HG03469 (cell line): ENCODE measurements at regions not wholly inside any gene's neighbourhood (a gene's known extent, or its start where the extent isn't known, plus 50 kb on each side); places are given as distances from the start of the nearest gene placed in this dataset.
A peak's percentile ranks its signal among the peaks of the same experiment; 100 is the strongest.
"Not testable (repeated sequence)": the region's sequence is repeated elsewhere in the genome, so short reads cannot be mapped to it uniquely, and the experiment has no call there.

Source experiments
- ATAC-seq: cut with Tn5 transposase; IDR thresholded peaks from one replicate; pipeline ENCODE4 v1.9.1; 2021; ENCODE audit warnings: mild to moderate bottlenecking, moderate library complexity, moderate number of reproducible peaks; ENCODE audit not compliant: unreplicated experiment

- no peak for ATAC-seq
These were observed 55.2 kb downstream of the GCC1 start for GRCh38 chr7:127530148-127530547.

DNA sequence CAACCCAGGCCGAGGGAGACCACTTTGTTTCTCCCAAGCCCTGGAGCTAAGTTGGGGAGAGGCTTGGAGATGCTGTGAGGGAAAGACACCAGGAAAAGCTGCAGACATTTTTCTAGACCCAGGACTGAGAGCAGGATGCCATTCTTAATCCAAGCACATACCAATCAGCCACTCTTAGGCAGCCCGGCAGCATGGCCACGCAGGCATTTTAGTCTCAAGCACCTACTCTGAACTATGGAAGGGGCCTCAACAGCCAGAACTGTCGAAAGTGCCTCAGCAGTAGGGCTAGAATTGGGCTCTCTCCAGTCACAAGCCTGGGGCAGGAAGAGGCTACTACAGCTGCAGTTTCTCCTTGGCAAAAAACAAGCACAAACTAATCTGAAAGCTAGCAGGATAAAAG, 57.8 kb downstream of the GCC1 start:
- ATAC-seq: no peak

DNA sequence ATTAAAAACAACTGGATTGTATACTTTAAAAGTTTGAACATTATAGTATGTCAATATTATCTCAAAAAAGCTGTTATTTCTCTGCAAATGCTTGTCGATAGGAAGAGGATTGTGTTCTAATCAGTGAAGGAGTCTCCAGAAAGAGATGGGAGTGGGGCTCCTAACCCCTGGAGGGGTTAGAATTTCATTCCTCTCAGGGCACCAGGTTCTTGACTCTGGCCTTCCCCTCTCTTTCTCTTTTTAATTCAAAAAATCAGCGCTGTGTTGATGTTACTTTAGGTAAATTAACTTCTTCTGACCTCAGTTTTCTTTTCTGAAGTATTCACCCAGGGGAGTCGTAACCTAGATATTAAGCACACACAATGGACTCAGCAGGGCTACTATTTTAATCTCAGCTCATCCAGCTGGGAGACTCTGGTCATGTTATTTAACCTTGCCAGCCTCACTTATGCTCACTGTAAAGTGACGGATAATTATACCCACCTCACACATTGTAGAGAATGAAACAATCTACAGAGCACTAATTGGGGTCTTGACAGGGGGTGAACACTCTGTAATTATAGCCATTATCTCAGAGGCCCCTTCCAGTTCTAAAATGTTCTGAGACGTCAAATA, 59.4 kb downstream of the GCC1 start:
- ATAC-seq: no peak

GRCh38 chr7:127516320-127516719, 69.1 kb downstream of the GCC1 start:
- no peak for ATAC-seq

DNA sequence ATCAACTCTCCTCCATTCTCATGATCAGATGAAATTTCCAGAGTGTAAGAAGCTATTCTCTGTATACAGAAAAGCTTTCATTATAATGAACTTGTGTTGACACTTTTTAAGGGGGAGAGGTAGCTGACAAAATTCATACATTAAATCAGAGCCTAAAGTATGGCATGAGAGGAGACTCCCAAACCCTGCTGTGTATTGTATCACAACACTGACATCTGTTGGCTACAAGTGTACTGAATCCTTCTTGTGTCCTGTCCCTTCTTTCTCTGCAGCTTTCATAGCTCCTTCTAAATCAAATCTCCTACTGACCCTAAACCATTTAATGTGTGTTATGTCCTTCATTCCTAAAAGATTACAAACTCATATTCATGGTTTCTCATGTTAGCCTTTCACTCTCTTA, 70.9 kb downstream of the GCC1 start:
- peak; percentile 48 for ATAC-seq

DNA sequence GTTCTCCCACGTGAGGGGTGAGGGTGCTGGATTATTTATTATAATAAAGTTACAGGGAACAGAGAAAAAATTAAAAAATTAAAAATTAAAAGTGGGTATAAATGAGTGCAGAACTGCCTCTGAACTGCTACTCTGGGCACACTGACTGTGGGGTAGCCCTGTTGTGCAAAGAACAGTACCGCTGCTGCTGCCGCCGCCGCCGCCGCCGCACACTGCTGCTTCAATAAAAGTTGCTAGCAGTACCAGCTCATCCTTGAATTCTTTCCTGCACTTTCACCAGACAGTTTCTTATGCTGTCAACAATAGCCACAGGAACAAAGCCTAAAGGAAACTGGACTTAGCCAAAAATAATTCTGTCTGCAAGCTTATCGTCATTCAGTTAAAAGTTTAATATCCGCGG, 72.1 kb downstream of the GCC1 start:
- ATAC-seq: no peak

GRCh38 chr7:127512663-127513062, 72.7 kb downstream of the GCC1 start:
- ATAC-seq: no peak

GRCh38 chr7:127504715-127505114, 80.7 kb downstream of the GCC1 start:
- ATAC-seq: no peak

DNA sequence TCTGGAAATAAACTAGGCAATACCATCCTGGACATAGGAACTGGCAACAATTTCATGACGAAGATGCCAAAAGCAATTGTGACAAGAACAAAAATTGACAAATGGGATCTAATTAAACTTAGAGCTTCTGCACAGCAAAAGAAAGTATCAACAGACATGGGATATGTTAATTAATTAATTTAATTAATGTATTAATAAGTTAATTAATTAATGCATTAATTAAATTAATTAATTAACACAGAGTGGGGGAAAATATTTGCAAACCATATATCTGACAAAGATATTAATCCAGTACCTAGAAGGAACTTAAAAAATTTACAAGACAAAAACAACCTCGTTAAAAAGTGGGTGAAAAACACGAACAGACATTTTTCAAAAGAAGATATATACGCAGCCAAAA, 83.6 kb downstream of the GCC1 start:
- no peak for ATAC-seq

- no peak for ATAC-seq
These were observed 94.9 kb upstream of the ZNF800 start for GRCh38 chr7:127487381-127487780.

GRCh38 chr7:127486654-127487053, 94.1 kb upstream of the ZNF800 start:
- peak; percentile 48 for ATAC-seq

GRCh38 chr7:127485482-127485881, 93.0 kb upstream of the ZNF800 start:
- no peak for ATAC-seq

DNA sequence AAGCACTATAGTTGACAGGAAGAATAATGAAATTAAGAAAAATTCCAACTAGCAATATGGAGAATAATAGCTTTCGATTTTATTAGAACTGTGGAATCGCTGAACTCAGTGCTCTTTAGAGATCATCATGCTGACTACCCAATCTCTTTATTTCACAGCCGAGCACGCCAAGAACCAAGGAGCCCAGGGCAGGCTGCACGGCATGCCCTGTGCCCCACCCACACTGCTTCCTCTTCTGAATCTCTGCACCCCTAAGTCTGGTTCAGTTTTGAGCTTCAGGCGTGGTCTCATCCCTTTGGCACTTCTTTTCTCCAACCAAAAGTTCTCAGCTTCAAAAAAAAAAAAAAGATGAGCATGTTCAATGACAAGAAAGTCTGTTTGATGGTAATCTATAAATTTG, 92.4 kb upstream of the ZNF800 start:
- ATAC-seq: no peak

- no peak for ATAC-seq
These were observed 86.0 kb upstream of the ZNF800 start for GRCh38 chr7:127478461-127478860.

- no peak for ATAC-seq
These were observed 85.5 kb upstream of the ZNF800 start for GRCh38 chr7:127478024-127478355.

DNA sequence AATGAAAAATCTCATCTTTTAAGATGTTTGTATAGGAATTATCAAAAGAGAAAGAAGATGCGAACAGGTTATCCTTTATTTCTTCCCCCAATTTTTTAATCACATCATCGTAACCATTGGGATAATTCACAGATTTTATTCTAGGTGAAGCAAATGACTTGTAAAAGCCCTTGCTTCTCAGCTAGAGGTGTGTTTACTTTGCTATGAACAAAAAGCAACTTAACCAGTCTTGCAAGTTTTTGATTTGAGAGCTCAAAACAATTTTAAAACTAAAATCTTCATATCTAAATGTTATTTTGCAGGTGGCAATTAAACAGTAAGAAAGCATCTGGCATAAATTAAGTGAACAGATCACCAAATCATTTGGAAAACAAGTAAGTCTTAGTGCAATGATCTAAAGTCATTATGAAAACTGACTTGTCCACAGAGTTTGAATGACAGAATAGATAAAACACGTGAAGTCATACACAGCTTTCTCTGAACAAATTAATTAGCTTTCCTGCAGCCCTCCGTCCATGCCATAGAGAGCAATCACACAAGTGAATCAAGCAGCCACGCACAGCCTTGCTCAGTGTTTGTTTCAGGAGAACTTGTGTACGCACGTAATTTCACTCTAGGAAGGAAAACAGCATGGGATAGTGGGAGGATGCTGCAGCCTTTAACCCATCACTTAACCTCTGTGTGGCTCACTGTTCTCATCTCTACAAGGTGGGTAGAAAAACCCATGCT, 85.0 kb upstream of the ZNF800 start:
- ATAC-seq: no peak

GRCh38 chr7:127476618-127477017, 84.1 kb upstream of the ZNF800 start:
- no peak for ATAC-seq

GRCh38 chr7:127474457-127474856, 81.9 kb upstream of the ZNF800 start:
- no peak for ATAC-seq

- no peak for ATAC-seq
These were observed 80.9 kb upstream of the ZNF800 start for GRCh38 chr7:127473409-127473808.

DNA sequence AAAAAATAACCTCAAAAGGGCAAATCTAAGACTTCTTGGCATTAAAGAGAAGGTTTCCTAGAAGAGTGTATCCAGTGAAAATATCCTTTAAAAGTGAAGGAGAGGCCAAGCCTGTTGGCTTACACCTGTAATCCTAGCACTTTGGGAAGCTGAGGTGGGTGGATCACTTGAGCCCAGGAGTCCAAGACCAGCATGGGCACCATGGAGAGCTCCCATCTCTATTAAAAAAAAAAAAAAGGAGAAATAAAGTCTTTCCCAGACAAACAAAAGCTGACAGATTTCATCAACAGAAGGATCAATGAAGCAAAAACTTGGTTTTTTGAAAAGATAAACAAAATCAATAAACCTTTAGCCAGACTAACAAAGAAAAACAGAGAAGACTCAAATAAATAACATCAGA, 67.6 kb upstream of the ZNF800 start:
- no peak for ATAC-seq

DNA sequence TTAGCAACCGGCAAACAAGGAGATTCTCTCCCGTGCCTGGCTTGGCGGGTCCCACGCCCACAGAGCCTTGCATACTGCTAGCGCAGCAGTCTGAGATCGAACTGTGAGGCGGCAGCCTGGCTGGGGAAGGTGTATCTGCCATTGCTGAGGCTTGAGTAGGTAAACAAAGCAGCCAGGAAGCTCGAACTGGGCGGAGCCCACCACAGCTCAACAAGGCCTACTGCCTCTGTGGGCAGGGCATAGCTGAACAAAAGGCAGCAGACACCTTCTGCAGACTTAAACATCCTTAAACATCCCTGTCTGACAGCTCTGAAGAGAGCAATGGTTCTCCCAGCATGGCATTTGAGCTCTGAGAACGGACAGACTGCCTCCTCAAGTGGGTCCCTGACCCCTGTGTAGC, 58.8 kb upstream of the ZNF800 start:
- not testable (repeated sequence) for ATAC-seq

- no peak for ATAC-seq
These were observed 56.1 kb upstream of the ZNF800 start for GRCh38 chr7:127448566-127448965.
